ENCODE measurements at regions not wholly inside any gene's neighbourhood (a gene's known extent, or its start where the extent isn't known, plus 50 kb on each side); places are given as distances from the start of the nearest gene placed in this dataset.

DNA sequence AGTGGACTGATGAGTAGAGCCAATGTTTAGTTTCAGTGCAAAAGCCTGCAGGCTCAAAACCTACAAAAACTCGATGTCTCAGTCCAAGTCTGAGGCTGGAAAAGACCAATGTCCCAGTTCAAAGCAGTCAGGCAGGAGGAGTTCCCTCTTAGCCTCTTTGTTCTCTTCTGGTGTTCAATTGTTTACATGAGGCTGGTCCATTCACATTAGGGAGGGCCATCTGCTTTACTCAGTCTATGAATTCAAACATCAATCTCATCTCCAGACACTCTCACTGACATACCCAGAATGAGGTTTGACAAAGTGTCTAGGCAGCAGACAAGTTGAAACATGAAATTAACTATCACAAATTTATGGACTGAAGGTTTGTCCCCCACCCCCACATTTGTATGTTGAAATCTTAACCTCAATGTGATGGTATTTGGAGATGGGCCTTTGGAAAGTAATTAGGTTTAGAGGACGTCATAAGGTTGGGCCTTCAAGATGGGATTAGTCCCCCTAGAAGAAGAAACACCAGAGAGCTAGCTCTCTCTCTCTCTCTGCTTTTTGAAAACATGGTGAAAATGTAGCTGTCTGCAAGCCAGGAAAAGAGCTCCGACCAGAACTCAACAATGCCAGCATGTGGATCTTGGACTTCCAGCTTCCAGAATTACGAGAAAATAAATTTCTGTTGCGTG is 438.5 kb upstream of the RGMA start:
- no peak for TF ChIP-seq EZH2 (IDR thresholded peaks at IDR 0.05)
- no peak for TF ChIP-seq CTCF (IDR thresholded peaks at IDR 0.05 in 2 of 3, conservative IDR thresholded peaks at IDR 0.05 in 1 of 3; ENCODE audit: borderline replicate concordance in 1 of 3, insufficient read depth in 1 of 3, low read depth in 2 of 3, low read length in 2 of 3)
- TF ChIP-seq YY1 (IDR thresholded peaks at IDR 0.05; ENCODE audit: extremely low read depth, insufficient replicate concordance, low read depth, low read length): no peak
- no peak for TF ChIP-seq POLR2A (IDR thresholded peaks at IDR 0.05; ENCODE audit: borderline replicate concordance, extremely low read depth, insufficient read depth, insufficient read length)
- TF ChIP-seq EGR1 (IDR thresholded peaks at IDR 0.05; ENCODE audit: low read depth): no peak
- TF ChIP-seq FOSL1 (IDR thresholded peaks at IDR 0.05; ENCODE audit: low read depth): no peak
- TF ChIP-seq JUND (IDR thresholded peaks at IDR 0.05): no peak
- TF ChIP-seq, protein P1, sequence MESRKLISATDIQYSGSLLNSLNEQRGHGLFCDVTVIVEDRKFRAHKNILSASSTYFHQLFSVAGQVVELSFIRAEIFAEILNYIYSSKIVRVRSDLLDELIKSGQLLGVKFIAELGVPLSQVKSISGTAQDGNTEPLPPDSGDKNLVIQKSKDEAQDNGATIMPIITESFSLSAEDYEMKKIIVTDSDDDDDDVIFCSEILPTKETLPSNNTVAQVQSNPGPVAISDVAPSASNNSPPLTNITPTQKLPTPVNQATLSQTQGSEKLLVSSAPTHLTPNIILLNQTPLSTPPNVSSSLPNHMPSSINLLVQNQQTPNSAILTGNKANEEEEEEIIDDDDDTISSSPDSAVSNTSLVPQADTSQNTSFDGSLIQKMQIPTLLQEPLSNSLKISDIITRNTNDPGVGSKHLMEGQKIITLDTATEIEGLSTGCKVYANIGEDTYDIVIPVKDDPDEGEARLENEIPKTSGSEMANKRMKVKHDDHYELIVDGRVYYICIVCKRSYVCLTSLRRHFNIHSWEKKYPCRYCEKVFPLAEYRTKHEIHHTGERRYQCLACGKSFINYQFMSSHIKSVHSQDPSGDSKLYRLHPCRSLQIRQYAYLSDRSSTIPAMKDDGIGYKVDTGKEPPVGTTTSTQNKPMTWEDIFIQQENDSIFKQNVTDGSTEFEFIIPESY (IDR thresholded peaks at IDR 0.05; ENCODE audit: extremely low read depth, insufficient replicate concordance, low read length): no peak
- no peak for TF ChIP-seq CEBPB (IDR thresholded peaks at IDR 0.05; ENCODE audit: low read depth)
- no peak for TF ChIP-seq ZNF274 (IDR thresholded peaks at IDR 0.05; ENCODE audit: low read depth, low read length)
- no peak overlapping the region for H3K9ac ChIP-seq (ENCODE audit: low read length)
- H3K9me3 ChIP-seq (ENCODE audit: control insufficient read depth in 1 of 2, insufficient read depth in 1 of 2, low read depth in 1 of 2, low read length in 2 of 2): no peaks in the 10 kb centered on the region
- RAD21 ChIA-PET (ENCODE audit: low non-redundant PET in 1 of 2, low total read pairs in 2 of 2, uncharacterized antibody in 2 of 2, unreplicated experiment in 2 of 2): no interaction called here
- H3K9me2 ChIP-seq (ENCODE audit: insufficient read depth): no peaks in the 10 kb centered on the region
- H3K4me3 ChIP-seq (replicated peaks in 1 of 2; ENCODE audit: low read depth in 1 of 2, low read length in 2 of 2): no peak overlapping the region
- POLR2A ChIA-PET: no interaction called here
- DNase-seq (ENCODE audit: low read depth, low spot score) (no peak), ATAC-seq (no peak)
- peaks cover 5% of the 10 kb centered on the region; the same call in 1 of the 2 replicates for H3K27me3 ChIP-seq (ENCODE audit: insufficient read depth, low read length)
- no peaks in the 10 kb centered on the region for H3K36me3 ChIP-seq (ENCODE audit: control insufficient read depth in 1 of 2, insufficient read depth in 2 of 2, low read length in 2 of 2)
- H3K79me2 ChIP-seq (ENCODE audit: insufficient read depth, low read length): no peaks in the 10 kb centered on the region
- no peak overlapping the region for H2AFZ ChIP-seq (ENCODE audit: low read depth, low read length, poor library complexity, severe bottlenecking)
- H3K4me2 ChIP-seq (ENCODE audit: low read length): no peak overlapping the region
- no peak overlapping the region for H3K27ac ChIP-seq (ENCODE audit: low read depth, low read length)
- BruUV-seq (replicated peaks): no TSS peak
- H3K4me1 ChIP-seq (ENCODE audit: control insufficient read depth in 1 of 2, insufficient read depth in 2 of 2, low read length in 2 of 2): no peaks in the 10 kb centered on the region
- intact Hi-C loops (cut with micrococcal nuclease): no loop called here
- CTCF ChIA-PET: no interaction called here
- H4K20me1 ChIP-seq (ENCODE audit: insufficient read depth): no peaks in the 10 kb centered on the region
